ENCODE measurements at regions not wholly inside any gene's neighbourhood (a gene's known extent, or its start where the extent isn't known, plus 50 kb on each side); places are given as distances from the start of the nearest gene placed in this dataset.

DNA sequence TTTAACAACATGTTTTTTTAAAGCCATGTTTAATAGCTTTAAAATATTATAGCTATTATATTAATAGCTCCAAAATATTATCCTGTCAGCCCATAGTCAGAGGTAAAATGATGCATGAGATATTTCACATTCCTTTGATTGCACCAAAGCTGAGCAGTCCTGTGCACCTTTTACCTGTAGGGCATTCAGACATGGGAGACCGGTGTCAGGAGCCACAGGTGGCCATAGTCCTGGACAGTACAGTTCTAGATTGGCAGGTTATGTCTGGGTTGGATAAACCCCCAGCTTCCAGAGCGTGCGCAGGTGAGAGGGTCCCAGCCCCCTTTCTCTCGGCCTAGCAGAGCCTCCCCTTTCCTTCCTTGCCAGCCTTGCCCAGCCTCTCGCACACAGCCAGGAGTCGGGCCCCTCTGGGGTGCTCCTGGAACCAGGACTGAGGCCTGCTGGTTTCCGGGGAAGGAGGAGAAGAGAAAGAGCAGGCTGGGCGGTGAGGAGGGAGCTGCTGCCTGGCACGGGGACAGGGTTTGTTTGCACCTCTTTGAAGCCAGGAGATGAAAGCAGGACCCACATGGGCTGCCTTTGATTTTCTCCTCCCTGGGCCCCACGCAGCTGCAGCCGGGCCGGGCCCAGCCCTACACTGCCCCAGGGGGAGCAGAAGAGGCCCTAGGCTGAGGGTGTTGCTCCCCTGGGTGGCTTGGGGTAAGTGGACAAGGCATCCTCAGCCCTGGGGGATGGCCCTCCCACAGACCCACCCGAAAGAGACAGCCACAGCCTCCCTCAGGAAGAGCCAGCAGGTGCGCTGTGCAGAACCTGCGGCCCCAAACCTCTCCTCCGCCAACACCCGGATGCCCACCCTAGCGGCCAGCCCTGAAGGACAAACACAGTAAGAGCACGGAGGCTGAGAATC, 75.2 kb upstream of the TARDBP start:
- no peak for TF ChIP-seq ASH2L (IDR thresholded peaks at IDR 0.05; ENCODE audit: low read length)
- no peak for TF ChIP-seq SP4 (IDR thresholded peaks at IDR 0.05; ENCODE audit: low read length)
- TF ChIP-seq HDAC6 (IDR thresholded peaks at IDR 0.05; ENCODE audit: low read depth, low read length): no peak
- no peak for TF ChIP-seq POLR2A (IDR thresholded peaks at IDR 0.05; ENCODE audit: control extremely low read depth in 1 of 2, low read depth in 2 of 2, low read length in 2 of 2)
- no peak for TF ChIP-seq CTCF (IDR thresholded peaks at IDR 0.05; ENCODE audit: control extremely low read depth in 1 of 3, insufficient read depth in 1 of 3, low read depth in 1 of 3, low read length in 3 of 3)

Data from H1 (cell line).